Stimulated activated naive B cell treated with anti-CD40 and anti-IgM and Interleukin-4, amounts not matched to agents 10 μg/mL and 1 μg/mL and 100 μg/mL, for 72 hours (primary cell): ENCODE measurements at regions not wholly inside any gene's neighbourhood (a gene's known extent, or its start where the extent isn't known, plus 50 kb on each side); places are given as distances from the start of the nearest gene placed in this dataset.

ENCODE experiments used
- ATAC-seq, 2 donors: fragments of 150-1000 bp; cut with Tn5 transposase; replicated peaks; 2 replicates each; pipeline ENCODE4 v1.10.0; 2021; ENCODE audit warnings: moderate library complexity in 1 of 2
- DNase-seq: peaks from one replicate; pipeline ENCODE4 v3.0.0; 2021
- H3K27ac Mint-ChIP-seq: one replicate; pipeline ENCODE4 v1.8.0; 2022; ENCODE audit warnings: mild to moderate bottlenecking, mixed read lengths
- H3K27me3 Mint-ChIP-seq, 2 donors: one replicate each; pipeline ENCODE4 v1.8.0; 2022; ENCODE audit warnings: mixed read lengths in 2 of 2
- H3K36me3 Mint-ChIP-seq, 2 donors: one replicate each; pipeline ENCODE4 v1.8.0; 2022; ENCODE audit warnings: mixed read lengths in 2 of 2, mild to moderate bottlenecking in 1 of 2
- H3K4me1 Mint-ChIP-seq, 2 donors: one replicate each; pipeline ENCODE4 v1.8.0; 2022; ENCODE audit warnings: mixed read lengths in 2 of 2, mild to moderate bottlenecking in 1 of 2
- H3K4me3 Mint-ChIP-seq, 2 donors: one replicate each; pipeline ENCODE4 v1.8.0; 2022; ENCODE audit warnings: mild to moderate bottlenecking in 2 of 2, mixed read lengths in 2 of 2, moderate library complexity in 1 of 2
- H3K9me3 Mint-ChIP-seq, 2 donors: one replicate each; pipeline ENCODE4 v1.8.0; 2022; ENCODE audit warnings: mixed read lengths in 2 of 2, mild to moderate bottlenecking in 1 of 2

DNA sequence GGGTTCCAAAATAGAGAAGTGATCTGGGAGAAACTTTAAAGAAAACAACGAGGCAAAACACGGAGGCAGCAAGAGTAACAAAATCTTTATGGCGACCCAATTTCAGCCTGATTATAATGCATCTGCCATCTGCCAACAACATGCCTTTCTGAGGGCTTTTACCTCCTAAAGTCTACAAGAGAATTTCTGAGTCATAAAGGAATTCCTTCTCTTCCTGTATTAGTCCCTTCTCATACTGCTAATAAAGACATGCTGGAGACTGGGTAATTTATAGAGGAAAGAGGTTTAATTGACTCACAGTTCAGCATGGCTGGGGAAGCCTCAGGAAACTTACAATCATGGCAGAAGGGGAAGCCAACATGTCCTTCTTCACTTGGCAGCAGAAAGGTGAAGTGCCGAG, 226.6 kb downstream of the HACE1 start:
- Mint-ChIP-seq H3K4me3 (no peak overlapping the region), H3K27me3 (no peaks in the 10 kb centered on the region), H3K27ac (no peak overlapping the region), H3K9me3 (peaks cover 0 to 3% of the 10 kb centered on the region in 2 donors), H3K36me3 (no peaks in the 10 kb centered on the region), H3K4me1 (peaks cover 0 to 5% of the 10 kb centered on the region in 2 donors)
- DNase-seq (no peak), ATAC-seq (no peak)

DNA sequence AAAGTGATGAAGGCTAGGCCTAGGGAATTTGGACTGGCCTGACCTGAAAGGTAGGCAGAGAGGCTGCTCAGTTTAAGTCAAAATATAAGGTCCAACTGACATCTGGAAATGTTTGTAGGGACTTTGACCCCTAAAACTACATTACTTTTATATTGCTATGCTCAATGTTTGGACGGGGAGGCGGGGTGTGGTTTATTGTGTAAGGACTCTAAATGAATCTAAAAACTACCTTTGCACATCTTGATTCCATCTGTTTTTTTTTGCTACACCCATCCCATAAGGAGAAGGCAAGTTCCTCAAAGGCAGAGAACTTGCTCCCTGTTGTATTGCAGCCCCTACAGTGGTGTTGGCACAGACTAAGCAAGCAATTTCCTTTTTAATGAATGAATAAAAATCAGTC, 227.1 kb downstream of the HACE1 start:
- ATAC-seq, result no peak
- H3K4me1 Mint-ChIP-seq, result peaks cover 0 to 3% of the 10 kb centered on the region in 2 donors
- H3K36me3 Mint-ChIP-seq, result no peaks in the 10 kb centered on the region
- H3K27ac Mint-ChIP-seq, result no peak overlapping the region
- DNase-seq, result no peak
- no peak overlapping the region for H3K4me3 Mint-ChIP-seq
- peaks cover 0 to 3% of the 10 kb centered on the region in 2 donors for H3K9me3 Mint-ChIP-seq
- H3K27me3 Mint-ChIP-seq, result no peaks in the 10 kb centered on the region

- Mint-ChIP-seq H3K27me3 (no peaks in the 10 kb centered on the region), H3K9me3 (peaks cover 0 to 3% of the 10 kb centered on the region in 2 donors), H3K4me3 (no peak overlapping the region), H3K27ac (no peak overlapping the region), H3K4me1 (no peaks in the 10 kb centered on the region), H3K36me3 (no peaks in the 10 kb centered on the region)
- DNase-seq (no peak), ATAC-seq (no peak)
Measured at GRCh38 chr6:104630955-104631354, 228.8 kb downstream of the HACE1 start.

- H3K9me3 Mint-ChIP-seq, result peaks cover 0 to 3% of the 10 kb centered on the region in 2 donors
- H3K27me3 Mint-ChIP-seq, result peaks cover 0 to under 1% of the 10 kb centered on the region in 2 donors
- H3K27ac Mint-ChIP-seq, result no peak overlapping the region
- no peaks in the 10 kb centered on the region for H3K36me3 Mint-ChIP-seq
- no peak overlapping the region for H3K4me3 Mint-ChIP-seq
- ATAC-seq, result no peak
- no peak for DNase-seq
- H3K4me1 Mint-ChIP-seq, result no peaks in the 10 kb centered on the region
Measured at GRCh38 chr6:104630522-104630921, 229.2 kb downstream of the HACE1 start.

- no peaks in the 10 kb centered on the region for H3K4me1 Mint-ChIP-seq
- peaks cover 0 to 2% of the 10 kb centered on the region in 2 donors for H3K9me3 Mint-ChIP-seq
- no peak overlapping the region for H3K4me3 Mint-ChIP-seq
- ATAC-seq (no peak), DNase-seq (no peak)
- peaks cover 0 to 2% of the 10 kb centered on the region in 2 donors for H3K36me3 Mint-ChIP-seq
- peaks cover 0 to 5% of the 10 kb centered on the region in 2 donors for H3K27me3 Mint-ChIP-seq
- no peak overlapping the region for H3K27ac Mint-ChIP-seq
Measured at GRCh38 chr6:104629826-104630225, 229.9 kb downstream of the HACE1 start.

GRCh38 chr6:104625536-104625935, 234.2 kb downstream of the HACE1 start:
- peaks cover 0 to 2% of the 10 kb centered on the region in 2 donors for H3K9me3 Mint-ChIP-seq
- no peak overlapping the region for H3K4me3 Mint-ChIP-seq
- H3K36me3 Mint-ChIP-seq, result peaks cover 0 to 2% of the 10 kb centered on the region in 2 donors
- H3K27ac Mint-ChIP-seq, result no peak overlapping the region
- peaks cover 0 to 2% of the 10 kb centered on the region in 2 donors for H3K4me1 Mint-ChIP-seq
- H3K27me3 Mint-ChIP-seq, result peaks cover 0 to 5% of the 10 kb centered on the region in 2 donors
- DNase-seq, result no peak
- ATAC-seq, result no peak

DNA sequence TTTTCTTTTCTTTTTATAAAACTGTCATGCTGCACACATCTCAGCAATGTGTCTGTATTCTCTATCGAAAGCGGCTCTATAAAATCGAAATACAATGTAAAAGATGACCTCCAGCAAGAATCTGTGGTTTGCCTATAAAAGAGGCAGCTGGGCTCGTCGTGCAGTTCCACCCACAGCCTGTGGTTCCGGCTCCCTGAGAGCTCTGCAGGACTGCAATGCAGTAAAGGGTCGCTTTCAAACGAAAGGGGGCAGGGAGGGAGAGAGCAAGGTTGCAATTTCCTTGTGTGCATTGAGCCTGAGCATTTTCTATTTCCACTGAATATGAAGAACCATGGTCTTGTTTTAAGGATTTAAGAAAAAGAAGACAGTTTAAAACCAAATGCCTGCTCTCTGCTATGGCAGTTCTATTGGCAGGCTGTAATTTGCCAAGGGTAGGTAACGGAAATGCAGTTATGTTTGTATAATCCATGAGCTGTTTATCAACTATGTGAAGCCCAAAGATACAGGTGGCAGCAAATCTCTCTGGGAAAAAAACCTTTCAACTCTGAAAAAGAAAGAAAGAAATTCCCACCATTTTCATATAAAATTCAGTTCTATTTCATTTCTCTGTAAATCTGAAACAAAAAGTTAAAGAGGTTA, 236.5 kb downstream of the HACE1 start:
- H3K36me3 Mint-ChIP-seq, result peaks cover 0 to 2% of the 10 kb centered on the region in 2 donors
- DNase-seq, result no peak
- peaks cover 0 to 5% of the 10 kb centered on the region in 2 donors for H3K27me3 Mint-ChIP-seq
- no peak overlapping the region for H3K4me3 Mint-ChIP-seq
- no peak for ATAC-seq
- no peak overlapping the region for H3K27ac Mint-ChIP-seq
- peaks cover 0 to 2% of the 10 kb centered on the region in 2 donors for H3K4me1 Mint-ChIP-seq
- peaks cover 0 to 2% of the 10 kb centered on the region in 2 donors for H3K9me3 Mint-ChIP-seq

GRCh38 chr6:104621396-104621795, 238.3 kb downstream of the HACE1 start:
- H3K36me3 Mint-ChIP-seq, result peaks cover 0 to 2% of the 10 kb centered on the region in 2 donors
- no peak for ATAC-seq
- H3K9me3 Mint-ChIP-seq, result peaks cover 0 to 2% of the 10 kb centered on the region in 2 donors
- peaks cover 0 to 2% of the 10 kb centered on the region in 2 donors for H3K4me1 Mint-ChIP-seq
- no peak overlapping the region for H3K27ac Mint-ChIP-seq
- H3K4me3 Mint-ChIP-seq, result no peak overlapping the region
- H3K27me3 Mint-ChIP-seq, result peaks cover 0 to 5% of the 10 kb centered on the region in 2 donors
- DNase-seq, result no peak

- Mint-ChIP-seq H3K9me3 (no peaks in the 10 kb centered on the region), H3K36me3 (no peaks in the 10 kb centered on the region), H3K4me3 (no peak overlapping the region), H3K27me3 (no peaks in the 10 kb centered on the region), H3K27ac (no peak overlapping the region), H3K4me1 (no peaks in the 10 kb centered on the region)
- DNase-seq (no peak), ATAC-seq (no peak)
Measured at GRCh38 chr6:104617591-104617990, 242.1 kb downstream of the HACE1 start.

GRCh38 chr6:104614394-104614793, 245.3 kb downstream of the HACE1 start:
- ATAC-seq (no peak), DNase-seq (no peak)
- H3K27ac Mint-ChIP-seq, result no peak overlapping the region
- no peaks in the 10 kb centered on the region for H3K27me3 Mint-ChIP-seq
- H3K36me3 Mint-ChIP-seq, result no peaks in the 10 kb centered on the region
- H3K4me3 Mint-ChIP-seq, result no peak overlapping the region
- H3K9me3 Mint-ChIP-seq, result no peaks in the 10 kb centered on the region
- no peaks in the 10 kb centered on the region for H3K4me1 Mint-ChIP-seq

GRCh38 chr6:104613416-104614001, 246.2 kb downstream of the HACE1 start:
- Mint-ChIP-seq H3K4me3 (no peak overlapping the region), H3K36me3 (no peaks in the 10 kb centered on the region), H3K27ac (no peak overlapping the region), H3K27me3 (no peaks in the 10 kb centered on the region), H3K9me3 (no peaks in the 10 kb centered on the region), H3K4me1 (no peaks in the 10 kb centered on the region)
- ATAC-seq (no peak), DNase-seq (no peak)

DNA sequence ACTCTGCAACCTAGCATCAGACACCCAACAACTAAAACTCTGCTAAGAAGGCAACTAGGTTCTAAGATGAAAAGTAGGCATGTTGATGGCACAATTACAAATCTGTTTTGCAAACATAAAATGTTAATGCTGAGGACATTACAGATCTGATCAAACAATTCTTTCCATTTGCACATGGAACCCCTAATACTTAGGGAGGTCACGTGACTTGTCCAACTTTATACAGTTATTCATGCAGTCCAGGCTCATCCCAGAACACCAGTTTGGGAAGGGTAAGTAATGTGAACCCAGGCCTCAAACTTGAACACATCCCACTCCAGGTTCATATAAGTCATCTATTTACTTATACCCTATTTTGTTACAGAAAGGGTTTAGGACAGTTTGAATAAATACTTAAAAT, 247.2 kb downstream of the HACE1 start:
- H3K36me3 Mint-ChIP-seq, result no peaks in the 10 kb centered on the region
- no peak for ATAC-seq
- H3K4me1 Mint-ChIP-seq, result no peaks in the 10 kb centered on the region

GRCh38 chr6:104608101-104608500, 251.6 kb downstream of the HACE1 start:
- Mint-ChIP-seq H3K27ac (no peak overlapping the region), H3K9me3 (no peaks in the 10 kb centered on the region), H3K36me3 (no peaks in the 10 kb centered on the region), H3K4me3 (no peak overlapping the region), H3K4me1 (peaks cover 1 to 2% of the 10 kb centered on the region in 2 donors), H3K27me3 (no peaks in the 10 kb centered on the region)
- ATAC-seq (no peak), DNase-seq (no peak)

More for the DNA sequence above, 247.2 kb downstream of the HACE1 start:
- Mint-ChIP-seq H3K27ac (no peak overlapping the region), H3K27me3 (no peaks in the 10 kb centered on the region), H3K9me3 (no peaks in the 10 kb centered on the region), H3K4me3 (no peak overlapping the region)
- no peak for DNase-seq

GRCh38 chr6:104607501-104607900, 252.2 kb downstream of the HACE1 start:
- Mint-ChIP-seq H3K4me3 (no peak overlapping the region), H3K27ac (no peak overlapping the region), H3K9me3 (no peaks in the 10 kb centered on the region), H3K36me3 (no peaks in the 10 kb centered on the region), H3K4me1 (peaks cover 2 to 6% of the 10 kb centered on the region in 2 donors), H3K27me3 (no peaks in the 10 kb centered on the region)
- no peak for ATAC-seq
- DNase-seq, result no peak

GRCh38 chr6:104606361-104606760, 253.4 kb downstream of the HACE1 start:
- no peak for ATAC-seq
- DNase-seq, result no peak
- Mint-ChIP-seq H3K36me3 (no peaks in the 10 kb centered on the region), H3K4me1 (peaks cover 2 to 6% of the 10 kb centered on the region in 2 donors), H3K9me3 (no peaks in the 10 kb centered on the region), H3K27ac (no peak overlapping the region), H3K27me3 (no peaks in the 10 kb centered on the region), H3K4me3 (no peak overlapping the region)
